ENCODE measurements at regions not wholly inside any gene's neighbourhood (a gene's known extent, or its start where the extent isn't known, plus 50 kb on each side); places are given as distances from the start of the nearest gene placed in this dataset.

GRCh38 chr16:61261315-61261714 lies 774.9 kb downstream of the CDH8 start:
- DNase-seq: no peak
- TF ChIP-seq POLR2A (IDR thresholded peaks at IDR 0.05) (no peak), CTCF (IDR thresholded peaks at IDR 0.05) (no peak), EP300 (IDR thresholded peaks at IDR 0.05) (no peak)
- 85 to 91% (median 89%) methylated on average over 3 of the region's 3 CpGs for WGBS, 3 donors
- intact Hi-C loops (cut with DNase I): no loop called here
- H3K27ac ChIP-seq: no peak overlapping the region
- H3K9me3 ChIP-seq: no peaks in the 10 kb centered on the region
- no peaks in the 10 kb centered on the region for H3K36me3 ChIP-seq
- no peak overlapping the region for H3K4me3 ChIP-seq
- no peaks in the 10 kb centered on the region for H3K27me3 ChIP-seq
- no peaks in the 10 kb centered on the region for H3K4me1 ChIP-seq (ENCODE audit: insufficient read depth)

- no peaks in the 10 kb centered on the region for H3K36me3 ChIP-seq
- 89 to 100% (median 98%) methylated on average over 1 of the region's 1 CpG for WGBS, 3 donors
- DNase-seq: no peak
- no peak overlapping the region for H3K27ac ChIP-seq
- intact Hi-C loops (cut with DNase I): no loop called here
- no peaks in the 10 kb centered on the region for H3K9me3 ChIP-seq
- H3K4me3 ChIP-seq: no peak overlapping the region
- H3K27me3 ChIP-seq: no peaks in the 10 kb centered on the region
- H3K4me1 ChIP-seq (ENCODE audit: insufficient read depth): no peaks in the 10 kb centered on the region
- no peak for TF ChIP-seq POLR2A (IDR thresholded peaks at IDR 0.05)
- TF ChIP-seq CTCF (IDR thresholded peaks at IDR 0.05): no peak
- no peak for TF ChIP-seq EP300 (IDR thresholded peaks at IDR 0.05)
These were observed 789.6 kb downstream of the CDH8 start for GRCh38 chr16:61246592-61246991.

GRCh38 chr16:61243954-61244353 lies 792.3 kb downstream of the CDH8 start:
- DNase-seq: no peak
- 85 to 95% (median 93%) methylated on average over 5 of the region's 5 CpGs for WGBS, 3 donors
- H3K4me1 ChIP-seq (ENCODE audit: insufficient read depth): no peaks in the 10 kb centered on the region
- no peak overlapping the region for H3K27ac ChIP-seq
- H3K9me3 ChIP-seq: no peaks in the 10 kb centered on the region
- H3K27me3 ChIP-seq: no peaks in the 10 kb centered on the region
- H3K4me3 ChIP-seq: no peak overlapping the region
- no peaks in the 10 kb centered on the region for H3K36me3 ChIP-seq
- TF ChIP-seq POLR2A (IDR thresholded peaks at IDR 0.05) (no peak), EP300 (IDR thresholded peaks at IDR 0.05) (no peak), CTCF (IDR thresholded peaks at IDR 0.05) (no peak)
- intact Hi-C loops (cut with DNase I): no loop called here

GRCh38 chr16:61237884-61238485 lies 798.3 kb downstream of the CDH8 start:
- H3K36me3 ChIP-seq: no peaks in the 10 kb centered on the region
- no peak for TF ChIP-seq CTCF (IDR thresholded peaks at IDR 0.05)
- no peak for TF ChIP-seq POLR2A (IDR thresholded peaks at IDR 0.05)
- no peaks in the 10 kb centered on the region for H3K4me1 ChIP-seq (ENCODE audit: insufficient read depth)
- no peak overlapping the region for H3K4me3 ChIP-seq
- intact Hi-C loops (cut with DNase I): no loop called here
- 70 to 73% (median 71%) methylated on average over 9 of the region's 9 CpGs for WGBS, 3 donors
- DNase-seq: no peak
- no peak overlapping the region for H3K27ac ChIP-seq
- H3K9me3 ChIP-seq: no peaks in the 10 kb centered on the region
- no peaks in the 10 kb centered on the region for H3K27me3 ChIP-seq

Data from ovary (tissue), 7 donors.